Keratinocyte (primary cell): ENCODE measurements at regions not wholly inside any gene's neighbourhood (a gene's known extent, or its start where the extent isn't known, plus 50 kb on each side); places are given as distances from the start of the nearest gene placed in this dataset.

Source experiments
- CTCF ChIP-seq, 3 experiments: IDR thresholded peaks in 1 of 3; conservative IDR thresholded peaks in 1 of 3; optimal IDR thresholded peaks in 1 of 3; 2 replicates in 2 of 3; 3 replicates in 1 of 3; pipeline versions ENCODE3 to v1.5.1; 2011; ENCODE audit warnings: low read length in 3 of 3, mild to moderate bottlenecking in 3 of 3, moderate library complexity in 2 of 3, control low read depth in 1 of 3, inconsistent platforms in 1 of 3; ENCODE audit not compliant: insufficient read depth in 2 of 3; ENCODE audit errors: extremely low read depth in 1 of 3
- EZH2 ChIP-seq: IDR thresholded peaks from one replicate; pipeline ENCODE4 v1.6.1; 2012; ENCODE audit warnings: inconsistent platforms, mild to moderate bottlenecking, low read length, moderate library complexity

GRCh38 chr1:201762381-201762780 is 66.6 kb upstream of the IPO9 start:
- TF ChIP-seq CTCF (optimal IDR thresholded peaks at IDR 0.05 in 1 of 3, IDR thresholded peaks at IDR 0.05 in 1 of 3, conservative IDR thresholded peaks at IDR 0.05 in 1 of 3; ENCODE audit: extremely low read depth in 1 of 3, insufficient read depth in 2 of 3, low read length in 3 of 3) (no peak), EZH2 (no peak)
